Activated B cell treated with CpG ODN at 0.5 μM for 24 hours (primary cell): ENCODE measurements at regions not wholly inside any gene's neighbourhood (a gene's known extent, or its start where the extent isn't known, plus 50 kb on each side); places are given as distances from the start of the nearest gene placed in this dataset.

Source experiments
- ATAC-seq: fragments of 200-7000 bp; cut with Tn5 transposase; one replicate; pipeline ENCODE4 v1.10.0; 2021; ENCODE audit warnings: low read depth, mild to moderate bottlenecking, moderate library complexity
- CTCF ChIA-PET: fragments of 350-600 bp; sonication (Branson Sonifier 250); formaldehyde crosslinking; loops from one replicate; lab custom pipeline; 2021; ENCODE audit warnings: antibody characterized with exemption; lab: Charles Lee
- POLR2A ChIA-PET: fragments of 350-600 bp; sonication (Branson Sonifier 250); formaldehyde crosslinking; loops from one replicate; lab custom pipeline; 2021; ENCODE audit warnings: antibody characterized with exemption; lab: Charles Lee
- DNase-seq: peaks from one replicate; pipeline ENCODE4 v3.0.0; 2022
- H3K27ac Mint-ChIP-seq: one replicate; pipeline ENCODE4 v1.8.0; 2020; ENCODE audit warnings: mixed read lengths
- H3K27me3 Mint-ChIP-seq: one replicate; pipeline ENCODE4 v1.8.0; 2021; ENCODE audit warnings: mixed read lengths
- H3K36me3 Mint-ChIP-seq: one replicate; pipeline ENCODE4 v1.8.0; 2021; ENCODE audit warnings: low read depth, mixed read lengths
- H3K4me1 Mint-ChIP-seq: one replicate; pipeline ENCODE4 v1.8.0; 2021; ENCODE audit warnings: mixed read lengths
- H3K4me3 Mint-ChIP-seq: one replicate; pipeline ENCODE4 v1.8.0; 2020; ENCODE audit warnings: mild to moderate bottlenecking, mixed read lengths
- H3K9me3 Mint-ChIP-seq: one replicate; pipeline ENCODE4 v1.8.0; 2020; ENCODE audit warnings: mixed read lengths
- intact Hi-C: fragments of 100-400 bp; cut with micrococcal nuclease; formaldehyde crosslinking; loops from one replicate; pipeline ENCODE4 v1.15.1; 2024
- TF ChIP-seq, protein P1 (sequence below): fragments of 200-600 bp; IDR thresholded peaks from one replicate; pipeline ENCODE4 v1.8.0; 2022; ENCODE audit warnings: antibody characterized with exemption, mild to moderate bottlenecking

DNA sequence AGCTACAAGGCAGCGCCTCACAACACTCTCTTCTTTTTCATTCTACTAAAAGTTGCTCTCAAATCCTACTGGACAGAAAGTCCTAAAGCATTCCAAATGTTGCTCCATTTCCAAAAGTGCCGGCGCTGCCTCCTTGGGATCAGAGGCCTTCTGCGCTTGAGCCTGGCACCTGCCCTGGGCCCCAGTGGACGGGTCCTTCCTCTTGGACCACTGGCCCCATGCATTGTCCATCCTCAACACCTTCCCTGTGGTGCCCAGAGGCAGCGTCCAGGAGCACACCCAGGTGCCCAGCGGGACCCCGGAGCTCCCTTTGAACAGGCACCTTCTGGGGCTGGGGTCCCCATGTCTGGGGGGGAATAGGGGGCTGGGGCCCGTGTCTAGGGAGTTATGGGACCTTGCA is 205.2 kb downstream of the ERMARD start:
- TF ChIP-seq, protein P1, sequence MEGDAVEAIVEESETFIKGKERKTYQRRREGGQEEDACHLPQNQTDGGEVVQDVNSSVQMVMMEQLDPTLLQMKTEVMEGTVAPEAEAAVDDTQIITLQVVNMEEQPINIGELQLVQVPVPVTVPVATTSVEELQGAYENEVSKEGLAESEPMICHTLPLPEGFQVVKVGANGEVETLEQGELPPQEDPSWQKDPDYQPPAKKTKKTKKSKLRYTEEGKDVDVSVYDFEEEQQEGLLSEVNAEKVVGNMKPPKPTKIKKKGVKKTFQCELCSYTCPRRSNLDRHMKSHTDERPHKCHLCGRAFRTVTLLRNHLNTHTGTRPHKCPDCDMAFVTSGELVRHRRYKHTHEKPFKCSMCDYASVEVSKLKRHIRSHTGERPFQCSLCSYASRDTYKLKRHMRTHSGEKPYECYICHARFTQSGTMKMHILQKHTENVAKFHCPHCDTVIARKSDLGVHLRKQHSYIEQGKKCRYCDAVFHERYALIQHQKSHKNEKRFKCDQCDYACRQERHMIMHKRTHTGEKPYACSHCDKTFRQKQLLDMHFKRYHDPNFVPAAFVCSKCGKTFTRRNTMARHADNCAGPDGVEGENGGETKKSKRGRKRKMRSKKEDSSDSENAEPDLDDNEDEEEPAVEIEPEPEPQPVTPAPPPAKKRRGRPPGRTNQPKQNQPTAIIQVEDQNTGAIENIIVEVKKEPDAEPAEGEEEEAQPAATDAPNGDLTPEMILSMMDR: no peak
- ChIA-PET CTCF (no interaction called here), POLR2A (no interaction called here)
- Mint-ChIP-seq H3K27me3 (peaks cover 14% of the 10 kb centered on the region), H3K4me1 (peaks cover 23% of the 10 kb centered on the region), H3K36me3 (no peaks in the 10 kb centered on the region), H3K27ac (no peak overlapping the region), H3K9me3 (no peaks in the 10 kb centered on the region), H3K4me3 (no peak overlapping the region)
- intact Hi-C loops: no loop called here
- no peak for ATAC-seq
- DNase-seq: no peak

DNA sequence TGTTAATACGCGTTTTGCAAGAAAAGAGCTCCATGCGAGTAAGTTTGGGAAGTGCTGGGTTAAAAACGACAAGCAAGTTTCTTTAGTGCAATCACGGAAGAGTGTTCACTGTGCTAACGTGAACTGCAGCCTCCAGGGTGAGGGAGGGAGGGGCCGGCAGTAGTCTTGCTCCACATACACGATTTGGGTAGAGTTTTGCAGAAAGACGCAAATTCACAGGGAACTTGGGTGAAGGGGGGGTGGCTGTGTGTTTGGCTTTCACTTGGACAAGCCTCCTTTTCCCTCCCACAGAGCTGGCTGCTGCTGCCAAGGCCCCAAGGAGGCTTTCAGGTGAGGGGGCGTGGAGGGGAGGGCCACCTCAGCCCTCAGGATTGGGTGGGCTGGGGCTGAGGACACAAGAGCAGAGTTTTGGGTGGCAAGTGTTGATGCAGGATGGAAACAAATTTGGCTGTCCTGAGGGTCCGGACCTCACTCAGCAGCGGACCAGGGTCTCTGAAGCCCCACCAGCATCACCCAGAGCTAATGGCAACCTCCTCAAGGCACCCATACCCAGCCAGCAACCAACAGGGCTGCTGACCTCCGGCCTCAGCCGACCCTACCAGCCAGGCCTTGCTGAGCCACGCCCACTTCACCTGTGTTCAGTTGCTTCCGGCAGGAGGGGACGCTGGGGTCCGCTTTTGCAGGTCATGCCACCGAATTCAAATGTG is 204.5 kb downstream of the ERMARD start:
- Mint-ChIP-seq H3K9me3 (no peaks in the 10 kb centered on the region), H3K27me3 (peaks cover 11% of the 10 kb centered on the region), H3K27ac (no peak overlapping the region), H3K4me3 (no peak overlapping the region), H3K36me3 (no peaks in the 10 kb centered on the region), H3K4me1 (peaks cover 19% of the 10 kb centered on the region)
- DNase-seq (no peak), ATAC-seq (no peak)
- TF ChIP-seq, protein P1: no peak
- ChIA-PET CTCF (no interaction called here), POLR2A (no interaction called here)
- intact Hi-C loops: no loop called here

GRCh38 chr6:169954977-169955376 is 203.6 kb downstream of the ERMARD start:
- H3K4me3 Mint-ChIP-seq: no peak overlapping the region
- ChIA-PET POLR2A (no interaction called here), CTCF (no interaction called here)
- TF ChIP-seq, protein P1: no peak
- peaks cover 19% of the 10 kb centered on the region for H3K4me1 Mint-ChIP-seq
- peaks cover 8% of the 10 kb centered on the region for H3K27me3 Mint-ChIP-seq
- H3K9me3 Mint-ChIP-seq: no peaks in the 10 kb centered on the region
- H3K36me3 Mint-ChIP-seq: no peaks in the 10 kb centered on the region
- H3K27ac Mint-ChIP-seq: no peak overlapping the region
- no peak for DNase-seq
- no peak for ATAC-seq
- intact Hi-C loops: loop anchor here (5.0 kb wide), 1 partner anchor 577 kb away; no protein-coding TSS in a partner anchor

DNA sequence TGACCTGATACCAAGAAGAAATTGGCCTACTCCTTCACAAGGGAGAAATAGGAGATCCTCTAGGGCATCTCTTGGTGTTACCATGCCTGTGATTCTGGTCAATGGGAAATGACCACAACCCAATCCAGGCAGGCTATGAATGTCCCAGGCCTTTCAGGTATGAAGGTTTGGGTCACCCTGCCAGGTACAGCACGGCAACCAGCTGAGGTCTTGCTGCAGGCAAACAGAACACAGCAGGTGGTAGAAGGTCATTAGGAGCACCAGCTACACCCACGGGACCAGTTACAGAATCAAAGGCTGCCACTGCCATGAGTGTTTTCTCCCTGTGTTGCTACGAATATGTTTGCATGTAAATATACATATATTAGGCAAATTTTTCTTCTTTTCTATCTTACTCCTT is 202.3 kb downstream of the ERMARD start:
- no peak overlapping the region for H3K27ac Mint-ChIP-seq
- H3K27me3 Mint-ChIP-seq: peaks cover 4% of the 10 kb centered on the region
- ChIA-PET POLR2A (no interaction called here), CTCF (no interaction called here)
- H3K4me3 Mint-ChIP-seq: no peak overlapping the region
- no peak for ATAC-seq
- H3K9me3 Mint-ChIP-seq: no peaks in the 10 kb centered on the region
- TF ChIP-seq, protein P1: no peak
- H3K4me1 Mint-ChIP-seq: peaks cover 7% of the 10 kb centered on the region
- intact Hi-C loops: loop anchor here (5.0 kb wide), 1 partner anchor 579 kb away; no protein-coding TSS in a partner anchor
- DNase-seq: no peak
- H3K36me3 Mint-ChIP-seq: no peaks in the 10 kb centered on the region

DNA sequence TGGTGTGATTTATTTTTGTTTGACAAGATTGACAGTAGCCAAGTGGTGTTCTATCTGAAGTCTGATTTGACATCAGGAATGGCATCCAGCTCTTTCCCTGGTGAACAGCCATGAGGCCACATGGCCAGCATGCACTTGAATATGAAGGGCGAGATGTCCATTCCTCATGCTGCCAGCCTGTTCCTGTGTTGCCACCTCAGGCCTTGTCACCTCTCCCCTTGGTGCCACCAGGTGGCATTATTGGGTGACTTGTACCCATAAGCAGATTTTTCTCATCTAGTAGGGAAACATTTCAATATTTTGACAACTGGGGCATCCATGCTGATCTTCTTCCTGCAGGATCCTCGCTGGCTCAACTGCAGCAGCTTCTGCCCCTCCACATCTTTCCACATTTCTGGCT is 199.1 kb downstream of the ERMARD start:
- ATAC-seq: no peak
- ChIA-PET CTCF (no interaction called here), POLR2A (no interaction called here)
- Mint-ChIP-seq H3K27me3 (no peaks in the 10 kb centered on the region), H3K27ac (no peak overlapping the region), H3K9me3 (no peaks in the 10 kb centered on the region), H3K36me3 (no peaks in the 10 kb centered on the region), H3K4me3 (no peak overlapping the region), H3K4me1 (no peaks in the 10 kb centered on the region)
- peak; percentile 9 for DNase-seq
- TF ChIP-seq, protein P1: no peak
- intact Hi-C loops: loop anchor here (2.0 to 5.0 kb wide), 2 partner anchors 342 to 582 kb away; no protein-coding TSS in a partner anchor
